HG03097 (cell line): ENCODE measurements at regions not wholly inside any gene's neighbourhood (a gene's known extent, or its start where the extent isn't known, plus 50 kb on each side); places are given as distances from the start of the nearest gene placed in this dataset.

ENCODE experiments used
- ATAC-seq: cut with Tn5 transposase; IDR thresholded peaks from one replicate; pipeline ENCODE4 v1.9.1; 2021; ENCODE audit not compliant: unreplicated experiment, low FRiP score

- no peak for ATAC-seq
These were observed 1859.7 kb upstream of the CELF4 start for GRCh38 chr18:39425172-39425850.

GRCh38 chr18:39424261-39424660, 1858.7 kb upstream of the CELF4 start:
- ATAC-seq, result no peak

- ATAC-seq, result no peak
These were observed 1855.7 kb upstream of the CELF4 start for GRCh38 chr18:39421276-39421675.

GRCh38 chr18:39419315-39419714, 1853.7 kb upstream of the CELF4 start:
- ATAC-seq, result no peak

- no peak for ATAC-seq
These were observed 1849.9 kb upstream of the CELF4 start for GRCh38 chr18:39415471-39415870.

- no peak for ATAC-seq
These were observed 1848.6 kb upstream of the CELF4 start for GRCh38 chr18:39414009-39414700.

- no peak for ATAC-seq
These were observed 1841.3 kb upstream of the CELF4 start for GRCh38 chr18:39406941-39407340.

GRCh38 chr18:39403121-39403520, 1837.5 kb upstream of the CELF4 start:
- ATAC-seq, result no peak

- ATAC-seq, result no peak
These were observed 1834.1 kb upstream of the CELF4 start for GRCh38 chr18:39399662-39400061.

GRCh38 chr18:39396168-39396567, 1830.6 kb upstream of the CELF4 start:
- ATAC-seq, result no peak

- ATAC-seq, result no peak
These were observed 1824.3 kb upstream of the CELF4 start for GRCh38 chr18:39389800-39390379.

GRCh38 chr18:39380866-39381265, 1815.3 kb upstream of the CELF4 start:
- no peak for ATAC-seq

GRCh38 chr18:39380186-39380725, 1814.7 kb upstream of the CELF4 start:
- ATAC-seq, result no peak

GRCh38 chr18:39375066-39375465, 1809.5 kb upstream of the CELF4 start:
- no peak for ATAC-seq

- no peak for ATAC-seq
These were observed 1806.4 kb upstream of the CELF4 start for GRCh38 chr18:39371996-39372395.

- ATAC-seq, result no peak
These were observed 1801.1 kb upstream of the CELF4 start for GRCh38 chr18:39366656-39367055.

GRCh38 chr18:39365836-39366485, 1800.4 kb upstream of the CELF4 start:
- no peak for ATAC-seq

GRCh38 chr18:39360072-39360471, 1794.5 kb upstream of the CELF4 start:
- ATAC-seq, result no peak

GRCh38 chr18:39359636-39360035, 1794.0 kb upstream of the CELF4 start:
- no peak for ATAC-seq

- ATAC-seq, result no peak
These were observed 1785.3 kb upstream of the CELF4 start for GRCh38 chr18:39350945-39351344.

- no peak for ATAC-seq
These were observed 1784.2 kb upstream of the CELF4 start for GRCh38 chr18:39349801-39350200.
